OCI-LY7 (cell line): ENCODE measurements at regions not wholly inside any gene's neighbourhood (a gene's known extent, or its start where the extent isn't known, plus 50 kb on each side); places are given as distances from the start of the nearest gene placed in this dataset.

Experiments
- BruUV-seq: library from RNA; stranded (reverse); fragments of 400-500 nt; replicated peaks from 2 replicates; lab custom pipeline; 2021; lab: Mats Ljungman, UMichigan
- CTCF ChIA-PET: fragments of 300-600 bp; sonication (Branson Sonifier 250); formaldehyde crosslinking; loops from one replicate; lab custom pipeline; 2022; ENCODE audit warnings: antibody characterized with exemption; ENCODE audit not compliant: unreplicated experiment; lab: Charles Lee
- POLR2A ChIA-PET: fragments of 300-600 bp; sonication (Branson Sonifier 250); formaldehyde crosslinking; loops from one replicate; lab custom pipeline; 2022; ENCODE audit warnings: antibody characterized with exemption; lab: Charles Lee
- DNase-seq: peaks from one replicate; pipeline ENCODE4 v3.0.0-alpha.2; 2015; ENCODE audit warnings: low spot score
- H2AFZ ChIP-seq: fragments of 200-600 bp; sonication (generic), shearing (Covaris generic); 2 replicates; pipeline ENCODE4 v1.6.1; 2014; ENCODE audit warnings: mild to moderate bottlenecking, antibody characterized with exemption, low read length, moderate library complexity
- H3K27ac ChIP-seq: fragments of 200-600 bp; sonication (generic); 2 replicates; pipeline ENCODE4 v1.5.1; 2014; ENCODE audit warnings: mixed run types, low read depth, mild to moderate bottlenecking, moderate library complexity, low read length, inconsistent platforms; ENCODE audit not compliant: poor library complexity, severe bottlenecking
- H3K36me3 ChIP-seq: fragments of 200-600 bp; sonication (generic); 2 replicates; pipeline ENCODE4 v1.6.1; 2014; ENCODE audit warnings: mild to moderate bottlenecking, antibody characterized with exemption, low read length, moderate library complexity, mixed read lengths; ENCODE audit not compliant: insufficient read depth
- H3K4me1 ChIP-seq: fragments of 200-600 bp; sonication (generic); 2 replicates; pipeline ENCODE4 v1.5.1; 2014; ENCODE audit warnings: mild to moderate bottlenecking, low read length; ENCODE audit not compliant: insufficient read depth, poor library complexity, severe bottlenecking
- H3K4me2 ChIP-seq: fragments of 200-600 bp; sonication (generic); 2 replicates; pipeline ENCODE4 v1.6.1; 2014; ENCODE audit warnings: mild to moderate bottlenecking, low read length
- H3K4me3 ChIP-seq: fragments of 200-600 bp; sonication (generic); 2 replicates; pipeline ENCODE4 v1.5.1; 2014; ENCODE audit warnings: mild to moderate bottlenecking, low read depth, low read length; ENCODE audit not compliant: poor library complexity, severe bottlenecking
- H3K79me2 ChIP-seq: fragments of 200-600 bp; sonication (generic); 2 replicates; pipeline ENCODE4 v1.6.1; 2016; ENCODE audit warnings: low read depth, mild to moderate bottlenecking, low read length, moderate library complexity, mixed read lengths; ENCODE audit not compliant: insufficient read depth
- H3K9me2 ChIP-seq: fragments of 200-600 bp; sonication (generic); 2 replicates; pipeline ENCODE4 v1.6.1; 2016; ENCODE audit warnings: mild to moderate bottlenecking, low read length, mixed read lengths; ENCODE audit not compliant: insufficient read depth
- H3K9me3 ChIP-seq: fragments of 200-600 bp; sonication (generic); 2 replicates; pipeline ENCODE4 v1.6.1; 2014; ENCODE audit warnings: mild to moderate bottlenecking, mixed run types, low read length, mixed read lengths
- H4K20me1 ChIP-seq: fragments of 200-600 bp; sonication (generic); 2 replicates; pipeline ENCODE4 v1.6.1; 2014; ENCODE audit warnings: mild to moderate bottlenecking, antibody characterized with exemption, low read length, moderate library complexity, mixed read lengths; ENCODE audit not compliant: insufficient read depth
- CTCF ChIP-seq: fragments of 200-600 bp; sonication (generic); conservative IDR thresholded peaks from 2 replicates; pipeline ENCODE4 v1.5.1; 2014; ENCODE audit warnings: mild to moderate bottlenecking, antibody characterized with exemption, low read length, moderate library complexity, mixed read lengths
- EZH2phosphoT487 ChIP-seq: fragments of 200-600 bp; sonication (generic); IDR thresholded peaks from 2 replicates; pipeline ENCODE4 v1.6.1; 2018; ENCODE audit warnings: low read depth, borderline replicate concordance, mild to moderate bottlenecking, mixed run types, antibody characterized with exemption, low read length, moderate library complexity, mixed read lengths
- intact Hi-C: fragments of 100-400 bp; cut with micrococcal nuclease; formaldehyde crosslinking; loops from one replicate; pipeline ENCODE4 v1.10.0; 2022; ENCODE audit not compliant: unreplicated experiment

- BruUV-seq = no TSS peak
- CTCF ChIA-PET = no interaction called here
- Histone ChIP-seq H4K20me1 (no peaks in the 10 kb centered on the region), H3K4me1 (no peaks in the 10 kb centered on the region), H2AFZ (no peak overlapping the region), H3K9me2 (no peaks in the 10 kb centered on the region), H3K4me2 (no peak overlapping the region), H3K36me3 (no peaks in the 10 kb centered on the region), H3K9me3 (no peaks in the 10 kb centered on the region), H3K4me3 (no peak overlapping the region), H3K79me2 (no peaks in the 10 kb centered on the region), H3K27ac (no peak overlapping the region)
- POLR2A ChIA-PET = no interaction called here
- TF ChIP-seq CTCF = no peak
- TF ChIP-seq EZH2phosphoT487 = no peak
- DNase-seq = no peak
- intact Hi-C loops = no loop called here
These were observed 450.0 kb upstream of the KCNMB2 start for GRCh38 chr3:178086144-178086825.

GRCh38 chr3:178087376-178087775 lies 448.9 kb upstream of the KCNMB2 start:
- H2AFZ ChIP-seq = no peak overlapping the region
- BruUV-seq = no TSS peak
- no peaks in the 10 kb centered on the region for H3K79me2 ChIP-seq
- no peak for DNase-seq
- TF ChIP-seq CTCF = no peak
- TF ChIP-seq EZH2phosphoT487 = no peak
- POLR2A ChIA-PET = no interaction called here
- H4K20me1 ChIP-seq = no peaks in the 10 kb centered on the region
- H3K27ac ChIP-seq = no peak overlapping the region
- no peaks in the 10 kb centered on the region for H3K4me1 ChIP-seq
- CTCF ChIA-PET = no interaction called here
- intact Hi-C loops = no loop called here
- no peaks in the 10 kb centered on the region for H3K36me3 ChIP-seq
- H3K4me2 ChIP-seq = no peak overlapping the region
- H3K9me2 ChIP-seq = no peaks in the 10 kb centered on the region
- H3K9me3 ChIP-seq = no peaks in the 10 kb centered on the region
- H3K4me3 ChIP-seq = no peak overlapping the region

GRCh38 chr3:178088963-178089362 lies 447.3 kb upstream of the KCNMB2 start:
- intact Hi-C loops = no loop called here
- Histone ChIP-seq H3K27ac (no peak overlapping the region), H3K4me3 (no peak overlapping the region), H3K9me2 (no peaks in the 10 kb centered on the region), H4K20me1 (no peaks in the 10 kb centered on the region), H3K4me2 (no peak overlapping the region), H3K9me3 (no peaks in the 10 kb centered on the region), H2AFZ (no peak overlapping the region), H3K36me3 (no peaks in the 10 kb centered on the region), H3K79me2 (no peaks in the 10 kb centered on the region), H3K4me1 (no peaks in the 10 kb centered on the region)
- TF ChIP-seq CTCF (no peak), EZH2phosphoT487 (no peak)
- BruUV-seq = no TSS peak
- CTCF ChIA-PET = no interaction called here
- no peak for DNase-seq
- POLR2A ChIA-PET = interaction anchor here (0.7 to 0.9 kb wide), 2 partner anchors 13 to 603 kb away, joined by 3 read pairs; no protein-coding TSS in a partner anchor
